ENCODE measurements at regions not wholly inside any gene's neighbourhood (a gene's known extent, or its start where the extent isn't known, plus 50 kb on each side); places are given as distances from the start of the nearest gene placed in this dataset.
"Not testable (repeated sequence)": the region's sequence is repeated elsewhere in the genome, so short reads cannot be mapped to it uniquely, and the experiment has no call there.

GRCh38 chr5:178063277-178063676 is 50.1 kb upstream of the N4BP3 start:
- no peak for DNase-seq

GRCh38 chr5:178058321-178059012 is 54.9 kb upstream of the N4BP3 start:
- no peak for DNase-seq

DNA sequence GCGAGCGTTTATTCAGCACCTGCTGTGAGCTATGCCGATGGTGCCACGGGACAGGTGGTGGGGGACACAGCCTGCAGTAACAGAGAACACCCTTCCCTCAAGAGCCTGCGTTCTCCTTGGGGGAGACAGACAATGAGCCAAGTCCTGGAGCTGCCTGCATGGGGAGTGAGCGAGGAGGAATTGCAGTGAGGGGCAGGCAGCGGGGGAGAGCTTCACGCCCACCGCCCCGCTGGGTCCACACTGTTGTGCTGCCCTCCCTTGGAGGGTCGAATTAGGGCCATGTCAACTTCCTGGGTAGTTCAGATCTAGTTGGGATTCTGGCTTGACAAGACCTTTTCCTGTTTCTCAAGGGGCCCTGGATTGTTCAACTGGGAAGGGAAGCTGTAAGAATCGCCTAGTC is 55.5 kb upstream of the N4BP3 start:
- no peak for DNase-seq

GRCh38 chr5:178056935-178057334 is 56.4 kb upstream of the N4BP3 start:
- DNase-seq, result no peak

DNA sequence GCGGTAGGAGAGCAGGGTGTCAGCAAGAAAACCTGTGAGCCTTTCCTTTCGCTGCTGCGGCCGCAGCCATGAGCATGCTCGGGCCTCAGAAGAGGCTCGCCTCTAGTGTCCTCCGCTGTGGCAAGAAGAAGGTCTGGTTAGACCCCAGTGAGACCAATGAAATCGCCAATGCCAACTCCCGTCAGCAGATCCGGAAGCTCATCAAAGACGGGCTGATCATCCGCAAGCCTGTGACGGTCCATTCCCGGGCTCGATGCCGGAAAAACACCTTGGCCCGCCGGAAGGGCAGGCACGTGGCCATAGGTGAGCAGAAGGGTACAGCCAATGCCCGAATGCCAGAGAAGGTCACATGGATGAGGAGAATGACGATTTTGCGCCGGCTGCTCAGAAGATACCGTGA is 57.8 kb upstream of the N4BP3 start:
- DNase-seq, result not testable (repeated sequence)

DNA sequence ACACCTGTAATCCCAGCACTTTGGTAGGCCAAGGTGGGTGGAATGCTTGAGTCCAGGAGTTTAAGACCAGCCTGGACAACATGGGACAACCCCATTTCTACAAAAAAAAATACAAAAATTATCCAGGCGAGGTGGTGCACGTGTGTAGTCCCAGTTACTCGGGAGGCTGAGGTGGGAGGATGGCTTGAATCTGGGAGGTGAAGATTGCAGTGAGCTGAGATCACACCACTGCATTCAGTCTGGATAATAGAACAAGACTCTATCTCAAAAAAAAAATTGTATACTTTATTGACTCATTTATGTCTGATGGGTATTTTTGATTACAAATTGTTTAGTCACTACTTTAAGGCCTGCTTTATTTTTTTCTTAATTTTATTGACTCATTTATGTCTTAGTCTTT is 56.0 kb upstream of the PROP1 start:
- not testable (repeated sequence) for DNase-seq

GRCh38 chr5:178050873-178051272 is 54.8 kb upstream of the PROP1 start:
- not testable (repeated sequence) for DNase-seq

DNA sequence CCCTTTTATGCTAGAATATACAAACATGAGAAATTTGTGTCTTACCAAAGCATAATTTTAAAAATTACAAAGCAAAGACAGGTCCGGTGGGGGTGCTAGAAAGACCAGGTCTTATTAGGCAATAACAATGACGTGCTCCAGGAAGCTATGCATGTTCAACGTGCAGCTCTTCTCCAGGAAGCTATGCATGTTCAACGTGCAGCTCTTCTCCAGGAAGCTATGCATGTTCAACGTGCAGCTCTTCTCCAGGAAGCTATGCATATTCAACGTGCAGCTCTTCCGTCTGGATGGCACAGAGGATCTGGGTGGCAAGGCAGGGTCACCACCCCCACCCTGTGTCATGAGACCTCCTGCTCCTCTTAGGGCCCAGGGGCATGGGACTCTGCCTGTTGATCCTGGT is 51.9 kb upstream of the PROP1 start:
- DNase-seq, result not testable (repeated sequence)

- DNase-seq, result peak in 1 of 2 donors; percentile 27
These were observed 50.8 kb upstream of the PROP1 start for GRCh38 chr5:178046757-178047399.

DNA sequence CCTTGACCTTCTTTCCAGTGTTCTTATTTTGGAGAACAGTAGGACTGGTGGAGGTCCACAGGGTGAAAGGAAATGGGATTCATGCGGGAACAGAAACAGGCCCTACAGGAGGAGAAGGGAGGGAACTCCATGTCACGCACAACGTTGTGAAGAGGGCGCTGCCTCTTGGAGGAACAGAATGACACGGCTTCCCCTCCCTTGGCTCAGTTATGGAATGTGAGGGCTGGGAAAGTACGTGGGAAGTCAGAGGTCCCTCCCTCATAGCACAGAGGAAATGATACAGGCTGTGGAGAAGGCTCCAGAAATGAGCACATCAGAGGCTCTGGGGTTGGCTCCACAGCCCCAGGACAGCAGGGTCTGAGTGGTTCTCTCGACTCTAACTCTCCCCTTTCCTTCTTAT is 49.9 kb upstream of the PROP1 start:
- not testable (repeated sequence) for DNase-seq

Data from CD4-positive, alpha-beta T cell treated with Interleukin-4 for 1 hour (primary cell).